HEK293T (cell line): ENCODE measurements at regions not wholly inside any gene's neighbourhood (a gene's known extent, or its start where the extent isn't known, plus 50 kb on each side); places are given as distances from the start of the nearest gene placed in this dataset.

Experiments
- CTCF ChIA-PET: fragments of 350-600 bp; formaldehyde crosslinking; extraction: SDS; loops from one replicate; lab custom pipeline; 2021; ENCODE audit warnings: antibody characterized with exemption, inconsistent platforms; lab: Yijun Ruan, JAX
- POLR2A ChIA-PET: fragments of 350-600 bp; formaldehyde crosslinking; extraction: SDS; loops from one replicate; lab custom pipeline; 2020; ENCODE audit warnings: antibody characterized with exemption, inconsistent platforms; lab: Yijun Ruan, JAX
- DNase-seq: peaks from one replicate; pipeline ENCODE4 v3.0.0; 2012; ENCODE audit warnings: mixed read lengths; ENCODE audit errors: extremely low spot score
- ARNT ChIP-seq: fragments of 450-650 bp; IDR thresholded peaks from 2 replicates; pipeline ENCODE4 v1.6.1; 2017; ENCODE audit warnings: mild to moderate bottlenecking
- BHLHE40 ChIP-seq: fragments of 450-650 bp; IDR thresholded peaks from 2 replicates; pipeline ENCODE4 v1.6.1; 2016; ENCODE audit warnings: mild to moderate bottlenecking, moderate library complexity, borderline replicate concordance
- CTBP1 ChIP-seq: fragments of 450-650 bp; IDR thresholded peaks from 2 replicates; pipeline ENCODE4 v1.6.1; 2016; ENCODE audit warnings: borderline replicate concordance
- ELF4 ChIP-seq: fragments of 450-650 bp; IDR thresholded peaks from 2 replicates; pipeline ENCODE4 v1.6.1; 2017; ENCODE audit warnings: antibody characterized with exemption
- FOXA1 ChIP-seq: fragments of 450-650 bp; IDR thresholded peaks from 2 replicates; pipeline ENCODE4 v1.6.1; 2016; ENCODE audit warnings: mild to moderate bottlenecking
- FOXK2 ChIP-seq: fragments of 450-650 bp; IDR thresholded peaks from 2 replicates; pipeline ENCODE4 v1.6.1; 2016; ENCODE audit warnings: mild to moderate bottlenecking
- FOXM1 ChIP-seq: fragments of 450-650 bp; IDR thresholded peaks from 2 replicates; pipeline ENCODE4 v1.6.1; 2017; ENCODE audit warnings: mild to moderate bottlenecking, borderline replicate concordance
- HDGF ChIP-seq: fragments of 450-650 bp; IDR thresholded peaks from 2 replicates; pipeline ENCODE4 v1.6.1; 2017; ENCODE audit warnings: antibody characterized with exemption, borderline replicate concordance
- L3MBTL2 ChIP-seq: fragments of 450-650 bp; conservative IDR thresholded peaks from 2 replicates; pipeline ENCODE4 v1.6.1; 2016; ENCODE audit warnings: mild to moderate bottlenecking
- LEF1 ChIP-seq: fragments of 450-650 bp; IDR thresholded peaks from 2 replicates; pipeline ENCODE4 v1.6.1; 2017; ENCODE audit warnings: mild to moderate bottlenecking, borderline replicate concordance
- NFRKB ChIP-seq: fragments of 450-650 bp; IDR thresholded peaks from 2 replicates; pipeline ENCODE4 v1.6.1; 2016; ENCODE audit warnings: mild to moderate bottlenecking, moderate library complexity
- PKNOX1 ChIP-seq: fragments of 450-650 bp; IDR thresholded peaks from 2 replicates; pipeline ENCODE4 v1.6.1; 2016
- SP1 ChIP-seq: fragments of 450-650 bp; IDR thresholded peaks from 2 replicates; pipeline ENCODE4 v1.6.1; 2017
- SUZ12 ChIP-seq: fragments of 450-650 bp; IDR thresholded peaks from 2 replicates; pipeline ENCODE4 v1.6.1; 2016; ENCODE audit warnings: mild to moderate bottlenecking
- TARDBP ChIP-seq: fragments of 450-650 bp; IDR thresholded peaks from 2 replicates; pipeline ENCODE4 v1.6.1; 2016
- ZNF384 ChIP-seq: fragments of 450-650 bp; IDR thresholded peaks from 2 replicates; pipeline ENCODE4 v1.6.1; 2016

DNA sequence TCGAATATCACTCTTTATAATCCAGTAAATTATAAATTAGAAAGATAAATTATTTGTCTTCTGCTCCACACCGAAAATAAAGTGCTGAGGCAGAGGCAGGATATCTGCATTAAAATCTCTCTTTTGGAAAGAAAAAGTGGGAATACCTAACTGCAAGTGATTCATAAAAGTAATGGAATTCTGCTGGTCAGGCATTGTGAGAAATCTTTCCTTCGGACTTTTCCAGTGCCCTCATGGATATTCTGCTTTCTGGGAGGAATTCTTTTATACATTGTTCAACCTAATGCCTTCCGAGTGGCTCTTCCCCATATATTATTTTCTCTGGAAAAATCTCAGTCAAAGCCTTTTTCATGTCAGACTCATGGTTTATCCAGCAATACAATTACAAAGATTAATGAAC, 158.3 kb upstream of the RNPC3 start:
- TF ChIP-seq L3MBTL2 (no peak), FOXK2 (no peak)
- ChIA-PET POLR2A (no interaction called here), CTCF (no interaction called here)
- no peak for DNase-seq

DNA sequence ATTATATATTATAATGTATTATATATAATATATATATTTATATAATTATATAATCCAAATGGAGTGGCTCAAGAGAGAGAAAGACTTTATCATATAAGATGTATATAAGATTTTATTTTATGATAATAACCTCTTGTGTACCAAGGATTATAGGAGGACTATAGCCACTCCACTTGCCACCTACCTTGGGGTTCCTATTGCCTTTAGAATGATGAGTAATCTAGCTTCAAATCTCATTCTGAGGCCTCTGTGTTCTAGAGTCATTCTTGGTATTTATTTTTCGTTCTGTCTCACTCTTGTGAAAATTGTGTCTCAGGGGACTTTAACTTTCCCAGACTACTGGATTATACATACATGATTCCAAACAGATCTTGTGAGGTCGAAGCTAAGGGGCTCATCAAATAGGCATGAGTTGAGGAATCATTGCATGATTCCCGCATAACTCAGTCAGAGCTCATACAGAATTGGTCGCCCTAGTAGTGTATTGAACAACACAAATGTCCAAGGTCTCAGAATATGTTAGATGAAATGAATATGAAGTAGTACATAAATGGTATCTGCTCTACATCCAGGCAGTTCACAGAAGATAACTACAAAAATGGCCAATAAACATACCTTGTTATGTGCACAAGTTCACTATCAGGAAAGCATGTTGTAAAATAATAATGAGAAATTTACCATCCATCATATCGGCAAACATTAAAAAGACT, 159.5 kb upstream of the RNPC3 start:
- ChIA-PET POLR2A (no interaction called here), CTCF (no interaction called here)
- TF ChIP-seq FOXA1: no peak
- TF ChIP-seq HDGF: no peak
- TF ChIP-seq FOXK2: no peak
- TF ChIP-seq L3MBTL2: no peak
- TF ChIP-seq SUZ12: no peak
- no peak for DNase-seq

- DNase-seq: no peak
- TF ChIP-seq FOXM1 (no peak), SP1 (no peak), LEF1 (no peak), HDGF (no peak), TARDBP (no peak), ZNF384 (no peak)
- CTCF ChIA-PET: no interaction called here
- POLR2A ChIA-PET: no interaction called here
Observed at GRCh38 chr1:103363008-103363365, 162.5 kb upstream of the RNPC3 start.

DNA sequence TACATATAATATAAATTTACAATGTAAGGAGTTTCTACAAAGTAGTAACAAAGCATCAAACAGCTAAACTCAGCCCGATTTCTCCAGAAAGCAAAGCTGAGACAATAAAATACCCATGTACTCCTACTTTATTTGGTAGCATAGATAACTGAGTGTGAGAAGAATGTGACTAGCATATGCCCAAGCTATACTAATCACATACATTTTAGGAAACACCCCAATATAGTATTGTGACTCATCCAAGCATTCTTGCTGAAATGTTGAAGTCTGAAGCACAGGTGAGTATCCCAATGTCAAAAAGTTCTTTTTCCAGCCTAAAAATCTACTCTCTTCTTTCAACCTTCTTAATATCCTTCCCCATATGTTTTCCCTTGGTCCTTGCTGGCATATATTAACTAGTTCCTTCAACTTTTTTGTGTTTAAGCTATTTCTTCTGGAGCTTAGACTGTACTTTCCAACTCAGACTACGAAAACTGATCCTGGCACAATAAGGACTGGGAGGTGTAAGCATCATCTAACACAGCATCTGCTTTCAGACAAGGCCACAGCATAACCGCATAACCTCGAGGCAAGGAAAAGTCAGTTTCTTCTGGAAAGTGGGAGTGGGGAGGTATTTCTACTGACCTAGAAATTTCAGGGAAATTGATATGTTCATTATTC, 163.0 kb upstream of the RNPC3 start:
- DNase-seq: no peak
- TF ChIP-seq TARDBP (no peak), FOXK2 (no peak), ARNT (no peak), PKNOX1 (no peak), ZNF384 (no peak), CTBP1 (no peak), LEF1 (no peak), L3MBTL2 (no peak), BHLHE40 (no peak), HDGF (no peak), SUZ12 (no peak), SP1 (no peak), FOXM1 (no peak), ELF4 (no peak), FOXA1 (no peak), NFRKB (no peak)
- ChIA-PET CTCF (no interaction called here), POLR2A (no interaction called here)

DNA sequence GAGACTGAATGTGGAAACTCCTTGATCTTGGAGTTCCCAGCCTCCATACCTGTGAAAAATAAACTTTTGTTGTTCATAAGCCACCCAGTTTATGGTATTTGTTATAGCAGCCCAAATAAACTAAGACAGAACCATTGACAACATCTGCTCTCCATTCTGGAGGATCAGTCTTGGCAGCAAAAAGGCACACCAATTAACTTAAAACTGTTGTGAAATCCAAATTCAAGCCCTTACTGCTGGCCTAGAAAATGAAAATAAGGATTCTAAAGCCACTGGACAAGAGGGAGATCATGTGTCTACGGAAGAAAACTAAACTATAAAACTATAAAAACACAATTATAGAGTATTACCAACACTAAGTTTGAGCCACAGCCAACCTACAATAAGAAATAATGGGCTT, 172.1 kb upstream of the RNPC3 start:
- POLR2A ChIA-PET: no interaction called here
- no peak for DNase-seq
- TF ChIP-seq TARDBP (no peak), ZNF384 (no peak), FOXM1 (no peak), ELF4 (no peak), NFRKB (no peak), PKNOX1 (no peak), SUZ12 (no peak), FOXK2 (no peak), L3MBTL2 (no peak), CTBP1 (no peak)
- CTCF ChIA-PET: no interaction called here

DNA sequence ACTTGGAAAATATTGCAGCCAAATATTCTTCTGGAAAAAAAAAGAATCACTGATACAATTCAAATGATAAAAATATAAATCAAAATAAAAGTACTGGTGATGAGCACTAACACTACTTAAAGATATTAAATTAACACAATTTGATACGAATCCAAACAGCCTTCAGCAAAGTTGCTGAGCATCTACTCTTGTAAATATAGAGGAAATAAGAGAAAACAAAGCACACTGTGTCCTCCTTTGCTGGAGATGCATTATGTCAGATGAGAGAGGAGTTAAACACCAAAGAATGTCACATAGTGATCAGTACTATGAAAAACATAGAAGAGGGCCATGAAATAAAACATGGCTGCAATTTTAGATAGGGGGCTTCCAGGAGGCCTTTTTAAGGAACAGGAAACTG, 177.4 kb upstream of the RNPC3 start:
- ChIA-PET CTCF (no interaction called here), POLR2A (no interaction called here)
- TF ChIP-seq SUZ12 (no peak), CTBP1 (no peak), BHLHE40 (no peak), PKNOX1 (no peak), TARDBP (no peak)
- DNase-seq: no peak

- no peak for DNase-seq
- ChIA-PET CTCF (no interaction called here), POLR2A (no interaction called here)
- TF ChIP-seq BHLHE40: no peak
- TF ChIP-seq L3MBTL2: no peak
- no peak for TF ChIP-seq ELF4
- TF ChIP-seq FOXM1: no peak
- no peak for TF ChIP-seq NFRKB
- TF ChIP-seq FOXK2: no peak
- TF ChIP-seq PKNOX1: no peak
- no peak for TF ChIP-seq CTBP1
- no peak for TF ChIP-seq LEF1
- no peak for TF ChIP-seq FOXA1
- no peak for TF ChIP-seq ARNT
- no peak for TF ChIP-seq SUZ12
- no peak for TF ChIP-seq HDGF
- TF ChIP-seq ZNF384: no peak
- TF ChIP-seq TARDBP: no peak
Observed at GRCh38 chr1:103344930-103345329, 180.6 kb upstream of the RNPC3 start.
